Lower leg skin (tissue), 3 donors: ENCODE measurements at regions not wholly inside any gene's neighbourhood (a gene's known extent, or its start where the extent isn't known, plus 50 kb on each side); places are given as distances from the start of the nearest gene placed in this dataset.

Experiments used
- POLR2A ChIP-seq, 2 donors: fragments of 450-650 bp; IDR thresholded peaks; one replicate each; pipeline ENCODE4 v1.6.1; 2016 to 2017; ENCODE audit warnings: antibody characterized with exemption in 2 of 2, mild to moderate bottlenecking in 1 of 2, moderate library complexity in 1 of 2
- TF ChIP-seq, protein P1 (sequence below), 3 donors: fragments of 450-650 bp; IDR thresholded peaks; one replicate each; pipeline ENCODE4 v1.5.1; 2016; ENCODE audit warnings: antibody characterized with exemption in 3 of 3, mild to moderate bottlenecking in 3 of 3, moderate library complexity in 2 of 3

DNA sequence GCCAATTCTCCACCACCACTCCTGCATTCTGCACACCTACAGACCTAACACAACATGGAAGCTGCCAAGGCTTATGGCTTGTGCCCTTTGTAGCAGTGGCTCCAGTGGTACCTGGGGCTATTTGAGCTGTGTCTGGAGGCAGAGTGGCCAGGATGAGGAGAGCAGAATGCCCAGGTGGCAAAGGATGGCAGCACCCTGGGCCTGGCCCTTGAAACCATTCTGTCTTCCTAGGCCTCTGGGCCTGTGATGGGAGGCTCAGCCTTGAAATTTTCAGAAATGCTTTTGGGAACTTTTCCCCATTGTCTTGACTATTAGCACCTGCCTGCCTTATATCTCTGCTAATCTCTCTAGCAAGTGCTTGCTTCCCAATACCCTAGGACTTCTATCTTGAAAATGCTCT lies 241.7 kb downstream of the TMEM167A start:
- no peak for TF ChIP-seq POLR2A (IDR thresholded peaks at IDR 0.05)
- TF ChIP-seq, protein P1, sequence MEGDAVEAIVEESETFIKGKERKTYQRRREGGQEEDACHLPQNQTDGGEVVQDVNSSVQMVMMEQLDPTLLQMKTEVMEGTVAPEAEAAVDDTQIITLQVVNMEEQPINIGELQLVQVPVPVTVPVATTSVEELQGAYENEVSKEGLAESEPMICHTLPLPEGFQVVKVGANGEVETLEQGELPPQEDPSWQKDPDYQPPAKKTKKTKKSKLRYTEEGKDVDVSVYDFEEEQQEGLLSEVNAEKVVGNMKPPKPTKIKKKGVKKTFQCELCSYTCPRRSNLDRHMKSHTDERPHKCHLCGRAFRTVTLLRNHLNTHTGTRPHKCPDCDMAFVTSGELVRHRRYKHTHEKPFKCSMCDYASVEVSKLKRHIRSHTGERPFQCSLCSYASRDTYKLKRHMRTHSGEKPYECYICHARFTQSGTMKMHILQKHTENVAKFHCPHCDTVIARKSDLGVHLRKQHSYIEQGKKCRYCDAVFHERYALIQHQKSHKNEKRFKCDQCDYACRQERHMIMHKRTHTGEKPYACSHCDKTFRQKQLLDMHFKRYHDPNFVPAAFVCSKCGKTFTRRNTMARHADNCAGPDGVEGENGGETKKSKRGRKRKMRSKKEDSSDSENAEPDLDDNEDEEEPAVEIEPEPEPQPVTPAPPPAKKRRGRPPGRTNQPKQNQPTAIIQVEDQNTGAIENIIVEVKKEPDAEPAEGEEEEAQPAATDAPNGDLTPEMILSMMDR (IDR thresholded peaks at IDR 0.05) = no peak
